ENCODE measurements at regions not wholly inside any gene's neighbourhood (a gene's known extent, or its start where the extent isn't known, plus 50 kb on each side); places are given as distances from the start of the nearest gene placed in this dataset.

DNA sequence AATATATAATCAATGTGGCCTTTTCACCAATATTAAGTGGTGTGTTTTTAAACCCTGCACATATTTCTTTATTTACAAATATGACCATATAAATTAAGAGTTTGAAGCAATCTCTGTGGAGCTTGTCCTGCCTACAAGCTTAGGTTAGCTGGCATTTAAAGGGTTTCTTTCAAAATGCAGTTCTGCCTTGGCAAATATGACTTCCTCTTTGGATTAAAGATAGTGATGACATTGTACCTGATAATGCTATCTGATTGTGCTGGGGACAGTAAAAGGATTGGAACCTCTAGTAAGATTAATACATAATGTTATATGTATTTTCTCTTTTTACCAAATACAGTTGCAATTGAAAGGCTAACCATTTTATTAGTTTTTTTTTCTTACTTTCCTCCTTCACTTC is 249.1 kb downstream of the OTOL1 start (continued):
- no peak for TF ChIP-seq YBX1 (IDR thresholded peaks at IDR 0.05)
- no peak for TF ChIP-seq ZSCAN29 (IDR thresholded peaks at IDR 0.05)
- no peak for TF ChIP-seq IKZF1 (conservative IDR thresholded peaks at IDR 0.05)

DNA sequence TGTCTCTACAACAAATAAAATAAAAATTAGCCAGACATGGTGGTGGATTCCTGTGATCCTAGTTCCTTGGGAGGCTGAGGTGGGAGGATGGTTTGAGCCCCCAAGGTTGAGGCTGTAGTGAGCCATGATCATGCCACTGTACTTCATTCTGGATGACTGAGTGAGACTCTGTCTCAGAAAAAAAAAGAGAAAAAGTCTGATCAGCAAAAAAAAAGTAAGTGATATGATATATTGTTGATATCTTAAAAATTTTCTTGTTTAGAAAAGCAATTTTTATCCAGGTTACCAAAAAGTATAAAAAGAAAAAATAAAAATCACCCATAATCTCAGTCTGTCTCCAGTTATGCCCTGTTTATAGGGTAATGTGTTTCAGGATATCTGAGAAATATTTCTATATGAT is 251.4 kb downstream of the OTOL1 start:
- ChIA-PET SMC1A (ENCODE audit: uncharacterized antibody, unreplicated experiment) (interaction anchor here (0.7 to 1.1 kb wide), 2 partner anchors 47 to 79 kb away, joined by 3 read pairs; no protein-coding TSS in a partner anchor), POLR2A (no interaction called here), CTCF (no interaction called here), RAD21 (ENCODE audit: unreplicated experiment) (no interaction called here)
- ATAC-seq = no peak
- no peaks in the 10 kb centered on the region for H4K20me1 ChIP-seq (ENCODE audit: control insufficient read depth, insufficient read depth)
- no peak overlapping the region for H3K4me3 ChIP-seq
- in situ Hi-C loops (cut with MboI) = no loop called here
- TF ChIP-seq JUNB (IDR thresholded peaks at IDR 0.05) (no peak), SIN3A (IDR thresholded peaks at IDR 0.05; ENCODE audit: low read depth, low read length) (no peak), SMAD1 (IDR thresholded peaks at IDR 0.05; ENCODE audit: low read depth, partially characterized antibody) (no peak), KAT2A (conservative IDR thresholded peaks at IDR 0.05; ENCODE audit: control insufficient read depth, low read depth, low read length) (no peak), KLF5 (IDR thresholded peaks at IDR 0.05; ENCODE audit: partially characterized antibody) (no peak), HDAC2 (IDR thresholded peaks at IDR 0.05) (no peak), CHD4 (IDR thresholded peaks at IDR 0.05) (no peak), MXI1 (IDR thresholded peaks at IDR 0.05; ENCODE audit: low read depth, low read length) (no peak), POLR2AphosphoS5 (IDR thresholded peaks at IDR 0.05; ENCODE audit: low read length) (no peak), ZNF274 (IDR thresholded peaks at IDR 0.05; ENCODE audit: insufficient read depth, insufficient read length) (no peak), IRF4 (IDR thresholded peaks at IDR 0.05; ENCODE audit: low read depth, low read length) (no peak), YBX1 (IDR thresholded peaks at IDR 0.05) (no peak), GABPA (IDR thresholded peaks at IDR 0.05; ENCODE audit: low read depth) (no peak), STAT3 (IDR thresholded peaks at IDR 0.05; ENCODE audit: low read depth, low read length) (no peak), ZNF207 (IDR thresholded peaks at IDR 0.05; ENCODE audit: borderline replicate concordance) (no peak), CEBPB (IDR thresholded peaks at IDR 0.05; ENCODE audit: borderline replicate concordance in 1 of 2, low read depth in 2 of 2, low read length in 2 of 2) (no peak), SP1 (IDR thresholded peaks at IDR 0.05; ENCODE audit: low read depth, low read length) (no peak), MEF2A (IDR thresholded peaks at IDR 0.05; ENCODE audit: insufficient read depth, low read depth, low read length) (no peak)
- no peaks in the 10 kb centered on the region for H3K9me3 ChIP-seq (replicated peaks; ENCODE audit: control insufficient read depth, insufficient read depth, low read length)
- H3K27me3 ChIP-seq (replicated peaks in 1 of 2; ENCODE audit: control insufficient read depth in 2 of 2, insufficient read depth in 2 of 2, low read length in 1 of 2) = no peaks in the 10 kb centered on the region
- no peak for DNase-seq (ENCODE audit: low read depth, low spot score)
- H3K79me2 ChIP-seq (ENCODE audit: control insufficient read depth, insufficient read depth, low read length) = no peaks in the 10 kb centered on the region
- H3K27ac ChIP-seq (ENCODE audit: control insufficient read depth, insufficient read depth) = no peak overlapping the region
- H3K4me2 ChIP-seq (ENCODE audit: control insufficient read depth, insufficient read depth) = no peak overlapping the region
- no peak for FAIRE-seq
- BruUV-seq (replicated peaks) = no TSS peak
- H3K4me1 ChIP-seq (ENCODE audit: control insufficient read depth, insufficient read depth, low read length) = no peaks in the 10 kb centered on the region
- H3K36me3 ChIP-seq (ENCODE audit: control insufficient read depth in 2 of 2, insufficient read depth in 2 of 2, low read length in 1 of 2) = no peaks in the 10 kb centered on the region
- no peak overlapping the region for H2AFZ ChIP-seq (ENCODE audit: control insufficient read depth, low read depth, low read length)
- no peak overlapping the region for H3K9ac ChIP-seq (ENCODE audit: control insufficient read depth, insufficient read depth, low read length)
- intact Hi-C loops (cut with micrococcal nuclease; ENCODE audit: unreplicated experiment) = no loop called here
